ENCODE measurements at regions not wholly inside any gene's neighbourhood (a gene's known extent, or its start where the extent isn't known, plus 50 kb on each side); places are given as distances from the start of the nearest gene placed in this dataset.
"Not testable (repeated sequence)": the region's sequence is repeated elsewhere in the genome, so short reads cannot be mapped to it uniquely, and the experiment has no call there.

DNA sequence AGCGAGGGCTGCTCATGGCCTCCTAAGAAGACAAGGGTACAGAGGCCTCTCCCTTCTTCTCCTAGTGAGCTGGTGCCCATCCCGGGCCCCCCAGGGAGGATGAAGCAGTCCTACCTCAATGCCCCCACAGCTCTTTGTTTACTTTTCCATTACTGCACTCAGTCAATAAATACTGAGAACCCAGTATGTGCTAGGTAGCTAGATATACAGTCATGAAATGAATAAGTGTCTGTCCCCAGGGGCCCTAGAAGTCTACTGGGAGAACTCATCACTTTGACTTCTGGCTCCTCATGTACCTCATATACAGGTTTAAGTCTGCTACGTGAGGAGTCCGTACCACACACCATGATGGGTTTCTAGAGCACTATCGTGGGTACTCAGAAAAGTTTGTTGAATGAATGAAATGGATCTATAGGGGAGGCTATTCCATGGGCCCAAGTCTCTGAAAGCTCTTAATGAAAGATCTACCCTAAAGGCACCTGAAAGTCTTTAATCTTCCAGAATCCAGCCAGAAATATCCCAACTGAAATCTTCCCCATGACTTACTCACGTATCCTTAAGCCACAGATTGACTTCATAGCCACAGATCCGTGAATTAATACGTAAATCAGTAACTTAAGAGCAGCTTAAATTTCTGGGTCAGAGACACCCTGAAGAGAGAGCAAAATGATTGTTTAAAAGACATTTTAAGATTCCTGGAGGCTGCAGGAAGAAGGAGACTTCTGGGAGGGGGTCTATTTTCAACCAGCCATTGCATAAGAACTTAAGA, 51.6 kb upstream of the POMP start:
- no peak overlapping the region for H3K27ac Mint-ChIP-seq
- H3K36me3 Mint-ChIP-seq (ENCODE audit: low read depth), result no peaks in the 10 kb centered on the region
- H3K4me1 Mint-ChIP-seq (ENCODE audit: low read depth), result peaks cover 20% of the 10 kb centered on the region
- H3K4me3 Mint-ChIP-seq, result no peak overlapping the region
- H3K27me3 Mint-ChIP-seq, result peaks cover 10% of the 10 kb centered on the region
- H3K9me3 Mint-ChIP-seq, result no peaks in the 10 kb centered on the region

DNA sequence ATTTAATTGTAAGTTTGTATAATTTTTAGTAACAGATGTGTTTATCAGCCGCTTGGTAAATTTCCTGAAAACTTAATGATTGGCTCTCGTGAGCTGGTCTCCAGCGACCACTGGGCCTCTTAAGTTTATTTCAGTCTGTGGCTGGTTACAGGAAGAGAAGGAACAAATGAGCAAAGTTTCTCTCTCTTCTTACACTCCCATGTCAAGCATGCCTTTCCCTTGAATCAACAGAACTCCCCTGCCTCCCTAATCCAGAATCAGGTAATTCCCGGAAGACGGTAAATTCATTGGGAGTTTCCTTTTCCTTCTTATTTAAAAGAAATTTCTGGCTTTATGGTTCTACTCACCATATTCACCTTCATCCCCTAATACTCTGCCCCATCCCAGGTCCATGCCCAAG, 52.5 kb upstream of the POMP start:
- Mint-ChIP-seq H3K27ac (no peak overlapping the region), H3K4me3 (no peak overlapping the region), H3K36me3 (ENCODE audit: low read depth) (no peaks in the 10 kb centered on the region), H3K27me3 (peaks cover 10% of the 10 kb centered on the region), H3K4me1 (ENCODE audit: low read depth) (peaks cover 11% of the 10 kb centered on the region), H3K9me3 (no peaks in the 10 kb centered on the region)

DNA sequence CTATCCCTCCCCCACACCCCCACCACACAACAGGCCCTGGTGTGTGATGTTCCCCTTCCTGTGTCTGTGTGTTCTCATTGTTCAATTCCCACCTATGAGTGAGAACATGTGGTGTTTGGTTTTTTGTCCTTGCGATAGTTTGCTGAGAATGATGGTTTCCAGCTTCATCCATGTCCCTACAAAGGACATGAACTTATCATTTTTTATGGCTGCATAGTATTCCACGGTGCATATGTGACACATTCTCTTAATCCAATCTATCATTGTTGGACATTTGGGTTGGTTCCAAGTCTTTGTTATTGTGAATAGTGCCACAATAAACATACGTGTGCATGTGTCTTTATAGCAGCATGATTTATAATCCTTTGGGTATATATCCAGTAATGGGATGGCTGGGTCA, 53.8 kb upstream of the POMP start:
- not testable (repeated sequence) for H3K9me3 Mint-ChIP-seq; H3K4me1 Mint-ChIP-seq (ENCODE audit: low read depth); H3K36me3 Mint-ChIP-seq (ENCODE audit: low read depth); H3K4me3 Mint-ChIP-seq; H3K27ac Mint-ChIP-seq
- H3K27me3 Mint-ChIP-seq, result peaks cover 10% of the 10 kb centered on the region

DNA sequence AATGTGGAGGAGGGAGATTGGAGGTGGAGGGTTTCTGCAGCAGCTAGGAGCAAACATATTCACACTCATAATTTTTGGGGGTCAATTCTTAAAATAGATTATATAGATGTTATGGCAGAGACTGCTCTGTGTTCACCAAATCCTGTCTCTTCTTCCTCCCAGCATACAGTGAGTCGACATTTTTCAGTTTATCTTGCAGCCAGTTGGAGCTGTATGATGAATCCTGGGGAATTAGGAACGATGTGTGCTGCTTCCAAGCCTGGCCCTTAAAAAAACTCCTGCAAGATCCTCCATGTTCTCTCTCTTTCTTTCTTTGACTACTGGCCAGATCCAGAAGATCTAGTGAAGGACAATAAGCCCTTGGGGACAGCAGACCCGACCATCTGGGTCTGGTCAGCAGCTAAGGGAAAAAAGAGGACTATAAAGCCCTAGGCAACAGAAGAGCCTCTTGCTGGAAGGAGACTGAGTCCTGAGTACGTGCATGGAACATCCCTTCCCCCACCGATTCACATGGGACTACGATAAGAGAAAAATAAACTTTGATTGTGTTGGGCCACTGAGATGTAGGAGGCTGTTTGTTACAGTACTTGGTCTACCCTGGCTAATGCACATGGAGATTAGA, 55.8 kb upstream of the POMP start:
- no peaks in the 10 kb centered on the region for H3K4me1 Mint-ChIP-seq (ENCODE audit: low read depth)
- H3K27ac Mint-ChIP-seq, result no peak overlapping the region
- H3K27me3 Mint-ChIP-seq, result peaks cover 10% of the 10 kb centered on the region
- H3K36me3 Mint-ChIP-seq (ENCODE audit: low read depth), result no peaks in the 10 kb centered on the region
- no peaks in the 10 kb centered on the region for H3K9me3 Mint-ChIP-seq
- no peak overlapping the region for H3K4me3 Mint-ChIP-seq

DNA sequence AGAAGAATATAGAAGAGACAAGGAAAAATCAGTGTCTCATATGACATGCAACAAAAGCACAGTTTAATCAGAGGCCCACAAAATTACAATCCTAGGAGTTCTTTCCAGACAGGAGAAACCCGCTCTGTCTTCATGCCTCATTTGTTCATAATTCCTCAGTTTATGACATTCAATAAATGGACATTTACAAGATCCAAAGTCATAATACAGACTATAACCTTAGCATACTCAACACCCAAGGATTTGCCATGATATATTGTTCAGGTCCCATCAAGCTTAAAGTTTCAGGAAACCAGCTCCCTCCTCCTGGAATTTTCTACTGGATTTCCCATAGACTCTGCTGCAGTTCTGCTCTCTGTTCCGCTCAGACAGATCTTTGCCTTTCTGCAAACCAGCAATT, 56.4 kb upstream of the POMP start:
- H3K4me1 Mint-ChIP-seq (ENCODE audit: low read depth), result no peaks in the 10 kb centered on the region
- no peak overlapping the region for H3K27ac Mint-ChIP-seq
- H3K36me3 Mint-ChIP-seq (ENCODE audit: low read depth), result no peaks in the 10 kb centered on the region
- no peak overlapping the region for H3K4me3 Mint-ChIP-seq
- no peaks in the 10 kb centered on the region for H3K9me3 Mint-ChIP-seq
- H3K27me3 Mint-ChIP-seq, result peaks cover 10% of the 10 kb centered on the region

DNA sequence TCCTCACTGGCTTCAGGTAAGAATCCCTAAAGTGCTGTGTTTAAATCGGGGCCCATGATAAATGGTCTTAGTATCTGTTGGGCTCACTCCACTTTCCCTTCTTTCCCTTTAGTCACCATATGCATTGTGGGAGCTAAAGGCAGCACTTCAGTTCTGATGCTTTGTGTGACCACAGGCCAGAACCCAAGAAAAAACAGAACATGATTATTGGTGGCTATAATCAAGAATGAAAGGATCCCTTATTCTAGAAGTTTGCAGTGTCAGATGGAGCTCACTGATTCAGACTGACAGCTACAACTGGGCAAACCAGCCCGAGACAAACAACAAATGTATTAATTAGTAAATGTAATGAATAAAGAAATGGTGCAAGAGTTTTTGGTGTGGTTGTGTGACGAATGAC, 57.3 kb upstream of the POMP start:
- Mint-ChIP-seq H3K27me3 (peaks cover 12% of the 10 kb centered on the region), H3K4me3 (no peak overlapping the region), H3K4me1 (ENCODE audit: low read depth) (no peaks in the 10 kb centered on the region), H3K36me3 (ENCODE audit: low read depth) (no peaks in the 10 kb centered on the region), H3K9me3 (no peaks in the 10 kb centered on the region), H3K27ac (no peak overlapping the region)

DNA sequence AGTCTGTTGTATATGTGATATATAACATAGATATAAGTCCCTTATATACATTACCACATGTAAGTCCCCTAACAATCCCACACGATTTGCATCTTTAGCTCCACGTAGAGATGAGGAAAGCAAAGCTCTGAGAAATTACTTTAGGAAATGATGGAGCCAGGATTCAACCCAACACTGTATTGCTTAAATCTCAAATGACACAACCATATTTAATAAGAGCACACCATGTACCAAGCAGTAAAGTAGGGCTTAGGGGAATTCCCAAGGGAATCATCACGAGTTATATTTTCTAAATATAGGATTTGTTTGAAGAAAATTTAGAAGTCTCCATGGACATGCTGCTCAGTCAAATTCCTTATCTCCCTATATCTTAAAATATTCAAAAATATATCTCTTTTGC, 61.3 kb upstream of the POMP start:
- Mint-ChIP-seq H3K36me3 (ENCODE audit: low read depth) (no peaks in the 10 kb centered on the region), H3K27ac (no peak overlapping the region), H3K4me3 (no peak overlapping the region), H3K27me3 (peaks cover 14% of the 10 kb centered on the region), H3K4me1 (ENCODE audit: low read depth) (no peaks in the 10 kb centered on the region), H3K9me3 (no peaks in the 10 kb centered on the region)

DNA sequence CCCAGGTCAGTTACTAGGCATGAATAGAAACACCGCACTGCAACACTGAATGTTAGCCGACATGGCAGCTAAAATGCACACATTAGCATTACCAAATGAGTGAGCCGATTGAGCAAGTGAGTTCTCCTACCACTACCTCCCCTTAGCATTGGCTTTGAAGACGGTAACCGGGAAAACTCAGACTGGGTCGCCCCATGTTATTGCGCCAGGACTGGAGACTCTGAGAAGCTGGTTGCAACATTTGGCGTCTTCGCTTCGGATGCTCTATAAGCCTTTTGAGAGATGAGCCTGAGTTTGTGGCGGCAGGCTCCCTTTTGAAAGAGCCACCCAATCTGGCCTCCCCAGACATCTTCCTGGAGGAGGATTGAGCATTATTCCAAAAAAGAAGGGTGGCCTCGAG, 68.5 kb upstream of the POMP start:
- Mint-ChIP-seq H3K36me3 (ENCODE audit: low read depth) (no peaks in the 10 kb centered on the region), H3K4me3 (no peak overlapping the region), H3K4me1 (ENCODE audit: low read depth) (peaks cover 6% of the 10 kb centered on the region), H3K27me3 (peaks cover 20% of the 10 kb centered on the region), H3K27ac (no peak overlapping the region), H3K9me3 (peaks cover 5% of the 10 kb centered on the region)

DNA sequence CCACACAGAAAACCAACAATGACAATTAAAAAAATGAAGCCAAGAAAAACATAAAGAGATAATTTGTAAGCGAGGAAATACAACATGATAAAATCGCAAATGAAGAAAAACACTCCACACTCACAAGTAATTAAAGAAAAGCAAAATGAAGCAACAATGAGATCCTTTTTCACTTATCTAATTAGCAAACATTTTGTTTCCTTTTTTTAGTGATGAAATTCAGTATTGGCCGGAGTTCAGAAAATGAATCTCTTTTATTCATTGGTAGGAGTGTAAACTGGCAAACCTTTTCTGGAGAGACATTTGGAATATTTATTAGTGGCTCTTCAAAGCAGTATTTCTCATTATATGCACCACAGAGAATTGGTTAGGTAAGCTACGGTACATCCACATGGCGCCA, 70.6 kb upstream of the POMP start:
- H3K4me3 Mint-ChIP-seq, result no peak overlapping the region
- peaks cover 5% of the 10 kb centered on the region for H3K9me3 Mint-ChIP-seq
- peaks cover 11% of the 10 kb centered on the region for H3K4me1 Mint-ChIP-seq (ENCODE audit: low read depth)
- no peak overlapping the region for H3K27ac Mint-ChIP-seq
- H3K36me3 Mint-ChIP-seq (ENCODE audit: low read depth), result no peaks in the 10 kb centered on the region
- peaks cover 16% of the 10 kb centered on the region for H3K27me3 Mint-ChIP-seq

DNA sequence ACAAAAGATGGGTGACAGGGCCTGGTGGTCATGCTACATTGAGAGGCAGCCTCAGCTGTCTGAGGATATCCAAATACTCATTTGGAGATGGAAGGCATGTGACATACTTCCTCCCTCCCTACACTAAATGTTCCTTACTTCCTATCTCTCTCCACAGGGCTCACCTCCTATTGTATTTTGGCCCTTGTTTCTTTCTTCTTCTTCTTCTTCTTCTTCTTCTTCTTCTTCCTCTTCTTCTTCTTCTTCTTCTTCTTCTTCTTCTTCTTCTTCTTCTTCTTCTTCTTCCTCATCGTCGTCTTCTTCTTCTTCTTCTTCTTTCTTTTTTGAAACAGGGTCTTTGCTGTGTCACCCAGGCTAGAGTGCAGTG, 71.8 kb upstream of the POMP start:
- Mint-ChIP-seq H3K4me1 (ENCODE audit: low read depth) (peaks cover 19% of the 10 kb centered on the region), H3K27me3 (peaks cover 10% of the 10 kb centered on the region)

DNA sequence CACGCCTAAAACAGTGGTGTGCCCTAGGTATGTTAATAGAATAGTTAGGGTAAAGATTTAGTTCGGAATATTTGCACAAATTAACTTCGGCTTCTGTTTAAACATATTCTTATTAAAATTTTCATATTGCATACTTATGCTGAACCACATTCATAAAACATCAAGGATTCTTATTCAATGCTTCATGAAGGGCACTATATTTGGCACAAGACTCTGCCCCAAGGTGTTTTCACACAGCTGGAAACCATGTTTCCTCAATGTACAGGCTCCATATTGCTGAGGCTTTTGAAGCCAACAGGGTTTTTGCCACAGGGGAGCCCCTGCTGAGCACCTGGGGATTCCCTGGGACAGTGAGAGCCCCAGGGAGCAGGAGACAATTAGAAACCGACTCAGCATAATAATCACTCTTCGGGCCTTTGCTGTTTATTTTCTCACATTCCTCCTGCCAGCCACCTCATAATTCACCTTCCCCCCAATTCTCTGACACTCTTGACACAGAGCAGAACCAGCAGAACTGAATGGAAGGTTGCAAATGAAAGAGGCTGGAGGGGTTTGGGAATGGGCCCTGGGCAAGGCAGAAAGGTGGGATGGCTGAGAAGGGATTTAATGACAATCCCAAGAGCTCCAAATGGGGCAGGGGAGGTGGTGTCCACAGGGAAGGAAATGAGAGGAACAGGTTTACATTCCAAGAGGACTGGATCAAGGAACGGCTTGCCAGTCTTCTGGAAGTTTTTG, 72.3 kb upstream of the POMP start:
- no peak overlapping the region for H3K4me3 Mint-ChIP-seq

More for the DNA sequence above, 71.8 kb upstream of the POMP start:
- H3K4me3 Mint-ChIP-seq, result no peak overlapping the region
- H3K36me3 Mint-ChIP-seq (ENCODE audit: low read depth), result no peaks in the 10 kb centered on the region
- H3K27ac Mint-ChIP-seq, result no peak overlapping the region
- peaks cover under 1% of the 10 kb centered on the region for H3K9me3 Mint-ChIP-seq

DNA sequence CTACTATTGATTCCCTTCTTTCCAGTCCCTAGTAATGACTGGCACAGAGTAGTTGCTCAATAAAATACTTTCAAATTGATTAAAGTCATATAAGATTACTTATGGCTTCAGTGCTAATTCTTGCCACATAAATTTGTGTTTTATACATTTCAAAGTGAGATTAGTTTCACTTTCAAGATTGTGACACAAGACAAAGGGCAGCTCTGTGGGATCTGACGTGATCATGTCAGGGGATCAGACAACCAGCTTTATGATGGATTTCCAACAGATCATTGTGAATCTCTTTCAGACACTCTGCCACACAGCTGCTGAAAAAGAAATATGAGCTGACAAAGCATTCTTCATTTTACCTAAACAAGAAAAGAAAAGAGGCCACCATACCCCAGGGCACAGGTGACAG, 73.4 kb upstream of the POMP start:
- no peaks in the 10 kb centered on the region for H3K36me3 Mint-ChIP-seq (ENCODE audit: low read depth)
- no peak overlapping the region for H3K27ac Mint-ChIP-seq
- H3K4me3 Mint-ChIP-seq, result no peak overlapping the region
- no peaks in the 10 kb centered on the region for H3K9me3 Mint-ChIP-seq
- H3K4me1 Mint-ChIP-seq (ENCODE audit: low read depth), result peaks cover 22% of the 10 kb centered on the region
- peaks cover 4% of the 10 kb centered on the region for H3K27me3 Mint-ChIP-seq

More for the DNA sequence above, 72.3 kb upstream of the POMP start:
- Mint-ChIP-seq H3K9me3 (no peaks in the 10 kb centered on the region), H3K27ac (no peak overlapping the region), H3K27me3 (peaks cover 7% of the 10 kb centered on the region), H3K36me3 (ENCODE audit: low read depth) (no peaks in the 10 kb centered on the region), H3K4me1 (ENCODE audit: low read depth) (peaks cover 22% of the 10 kb centered on the region)

DNA sequence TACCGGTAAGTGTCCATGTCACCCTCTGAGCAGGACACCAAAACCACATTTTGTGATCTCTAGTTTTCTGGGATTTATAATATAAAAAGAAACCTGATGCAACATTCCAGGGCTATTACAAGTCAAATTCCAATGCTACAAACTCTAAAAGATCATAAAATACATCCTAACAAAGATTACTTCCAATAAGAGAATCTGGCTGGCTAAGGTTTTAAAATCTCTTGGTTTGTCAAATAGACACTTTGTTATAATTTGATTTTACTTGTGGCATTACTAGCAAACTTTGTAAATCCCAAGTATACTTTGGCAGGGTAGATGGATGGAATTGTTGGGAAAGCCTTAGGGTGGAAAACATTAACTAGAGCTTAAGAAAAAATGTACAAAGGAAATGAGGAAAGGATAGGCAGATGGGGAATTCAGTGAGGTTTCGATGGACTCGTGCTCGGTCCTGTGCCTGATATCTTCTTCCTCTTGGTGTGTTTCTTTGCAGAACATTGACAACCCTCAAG, 74.0 kb upstream of the POMP start:
- H3K4me1 Mint-ChIP-seq (ENCODE audit: low read depth), result peaks cover 22% of the 10 kb centered on the region
- no peaks in the 10 kb centered on the region for H3K9me3 Mint-ChIP-seq
- no peak overlapping the region for H3K4me3 Mint-ChIP-seq
- no peak overlapping the region for H3K27ac Mint-ChIP-seq
- H3K36me3 Mint-ChIP-seq (ENCODE audit: low read depth), result no peaks in the 10 kb centered on the region
- peaks cover 4% of the 10 kb centered on the region for H3K27me3 Mint-ChIP-seq

DNA sequence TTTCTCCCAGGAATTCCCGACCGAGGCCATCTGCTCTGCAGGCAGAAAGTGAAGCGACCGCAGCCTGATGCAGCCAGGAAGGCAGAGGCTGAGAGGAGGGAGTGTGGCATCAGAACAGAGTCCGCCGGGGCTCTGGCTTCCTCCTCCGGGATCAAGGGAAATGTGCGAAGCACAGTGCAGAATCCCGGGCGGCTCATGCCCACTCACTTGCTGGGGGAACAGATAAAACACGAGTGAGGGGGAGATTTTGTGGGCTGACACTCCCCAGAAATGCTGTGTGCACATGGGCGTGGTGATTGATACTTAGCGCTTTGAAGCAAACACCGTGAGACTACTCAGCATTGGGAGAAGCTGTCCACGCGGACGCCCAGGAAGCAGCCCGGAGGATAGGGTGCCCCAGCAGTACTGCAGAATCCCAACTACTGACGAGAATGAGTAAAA, 75.3 kb upstream of the POMP start:
- Mint-ChIP-seq H3K4me3 (no peak overlapping the region), H3K27me3 (no peaks in the 10 kb centered on the region), H3K36me3 (ENCODE audit: low read depth) (no peaks in the 10 kb centered on the region), H3K9me3 (no peaks in the 10 kb centered on the region), H3K27ac (no peak overlapping the region), H3K4me1 (ENCODE audit: low read depth) (peaks cover 22% of the 10 kb centered on the region)

DNA sequence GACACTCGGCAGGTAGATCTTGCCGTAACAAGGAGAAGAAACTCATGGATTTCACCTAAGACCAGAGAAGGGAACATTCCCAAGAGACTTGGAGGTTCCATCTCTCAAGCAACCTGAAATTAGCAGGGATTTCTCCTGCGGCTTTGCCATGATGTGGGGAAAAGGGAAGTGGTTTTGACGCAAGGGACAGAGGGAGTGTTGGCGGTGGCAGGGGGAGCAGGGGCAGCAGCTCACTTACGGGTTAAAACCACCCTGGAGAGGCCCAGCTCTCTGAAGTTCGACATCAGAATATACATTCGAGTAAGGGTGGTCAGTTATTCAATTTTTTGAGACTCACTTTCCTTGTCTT, 76.1 kb upstream of the POMP start:
- no peaks in the 10 kb centered on the region for H3K27me3 Mint-ChIP-seq
- no peaks in the 10 kb centered on the region for H3K9me3 Mint-ChIP-seq
- H3K4me3 Mint-ChIP-seq, result peak overlapping the region; percentile 15
- H3K4me1 Mint-ChIP-seq (ENCODE audit: low read depth), result peaks cover 22% of the 10 kb centered on the region
- H3K36me3 Mint-ChIP-seq (ENCODE audit: low read depth), result no peaks in the 10 kb centered on the region
- H3K27ac Mint-ChIP-seq, result peak overlapping the region; percentile 62
